IMR-90 (cell line): ENCODE measurements at regions not wholly inside any gene's neighbourhood (a gene's known extent, or its start where the extent isn't known, plus 50 kb on each side); places are given as distances from the start of the nearest gene placed in this dataset.

Experiments used
- ATAC-seq: fragments of 200-7000 bp; cut with Tn5 transposase; 2 replicates; pipeline ENCODE4 v1.9.1; 2020; ENCODE audit warnings: low read depth, mild to moderate bottlenecking, moderate library complexity
- BruUV-seq: library from RNA; stranded (reverse); fragments of 400-500 nt; replicated peaks from 2 replicates; lab custom pipeline; 2021; lab: Mats Ljungman, UMichigan
- CTCF ChIA-PET: fragments of 300-600 bp; formaldehyde crosslinking; extraction: SDS; loops from one replicate; lab custom pipeline; 2021; ENCODE audit warnings: antibody characterized with exemption; lab: Yijun Ruan, JAX
- POLR2A ChIA-PET: fragments of 300-600 bp; sonication (Branson Sonifier 250); formaldehyde crosslinking; loops from one replicate; lab custom pipeline; 2022; ENCODE audit warnings: antibody characterized with exemption; ENCODE audit not compliant: unreplicated experiment; lab: Charles Lee
- DNase-seq: peaks from one replicate; pipeline ENCODE4 v3.0.0; 2013
- H2AFZ ChIP-seq: replicated peaks from 2 replicates; pipeline ENCODE3; 2013; ENCODE audit warnings: low read length, mild to moderate bottlenecking; ENCODE audit not compliant: poor library complexity
- H2AK5ac ChIP-seq: 2 replicates; pipeline ENCODE4 v1.6.1; 2013; ENCODE audit warnings: low read depth, low read length, inconsistent platforms
- H2AK9ac ChIP-seq: replicated peaks from 2 replicates; pipeline ENCODE3; 2013; ENCODE audit warnings: mild to moderate bottlenecking, low read depth, low read length, moderate library complexity; ENCODE audit not compliant: poor library complexity
- H2BK120ac ChIP-seq: 2 replicates; pipeline ENCODE4 v1.6.1; 2013; ENCODE audit warnings: low read depth, low read length, inconsistent platforms
- H2BK15ac ChIP-seq: 3 replicates; pipeline ENCODE4 v1.6.1; 2013; ENCODE audit warnings: low read depth, low read length, inconsistent platforms
- H2BK20ac ChIP-seq: 2 replicates; pipeline ENCODE4 v1.6.1; 2013; ENCODE audit warnings: low read depth, mild to moderate bottlenecking, inconsistent platforms, low read length, moderate library complexity
- H2BK5ac ChIP-seq: 2 replicates; pipeline ENCODE4 v1.6.1; 2013; ENCODE audit warnings: mild to moderate bottlenecking, low read depth, low read length, inconsistent platforms; ENCODE audit not compliant: poor library complexity, severe bottlenecking
- H3K14ac ChIP-seq: replicated peaks from 2 replicates; pipeline ENCODE4 v1.6.1; 2013; ENCODE audit warnings: low read depth, low read length, inconsistent platforms
- H3K18ac ChIP-seq: 2 replicates; pipeline ENCODE4 v1.6.1; 2013; ENCODE audit warnings: low read depth, low read length, control low read depth
- H3K23ac ChIP-seq: 2 replicates; pipeline ENCODE4 v1.6.1; 2013; ENCODE audit warnings: low read depth, low read length, inconsistent platforms
- H3K27ac ChIP-seq: 2 replicates; pipeline ENCODE4 v1.5.1; 2013; ENCODE audit warnings: mild to moderate bottlenecking, control low read depth, low read length; ENCODE audit not compliant: insufficient read depth
- H3K27me3 ChIP-seq: 2 replicates; pipeline ENCODE4 v1.6.1; 2013; ENCODE audit warnings: low read length; ENCODE audit not compliant: control insufficient read depth, insufficient read depth
- H3K36me3 ChIP-seq: 2 replicates; pipeline ENCODE4 v1.6.1; 2013; ENCODE audit warnings: low read length, mixed read lengths; ENCODE audit not compliant: control insufficient read depth, insufficient read depth
- H3K4ac ChIP-seq: 2 replicates; pipeline ENCODE4 v1.6.1; 2013; ENCODE audit warnings: low read depth, low read length, inconsistent platforms
- H3K4me1 ChIP-seq: 2 replicates; pipeline ENCODE4 v1.6.1; 2013; ENCODE audit warnings: low read length, mixed read lengths; ENCODE audit not compliant: control insufficient read depth, insufficient read depth
- H3K4me2 ChIP-seq: 2 replicates; pipeline ENCODE4 v1.6.1; 2013; ENCODE audit warnings: low read depth, mild to moderate bottlenecking, control low read depth, low read length, moderate library complexity
- H3K4me3 ChIP-seq: 2 replicates; pipeline ENCODE4 v1.5.1; 2013; ENCODE audit warnings: low read depth, mild to moderate bottlenecking, control low read depth, low read length, moderate library complexity; ENCODE audit not compliant: insufficient read depth
- H3K56ac ChIP-seq: 2 replicates; pipeline ENCODE4 v1.6.1; 2013; ENCODE audit warnings: low read length, inconsistent platforms; ENCODE audit not compliant: insufficient read depth; ENCODE audit errors: extremely low read depth
- H3K79me1 ChIP-seq, 2 experiments: 2 replicates each; pipeline ENCODE4 v1.6.1; 2013; ENCODE audit warnings: low read length in 2 of 2, inconsistent platforms in 1 of 2, low read depth in 1 of 2
- H3K9ac ChIP-seq: 2 replicates; pipeline ENCODE4 v1.6.1; 2013; ENCODE audit warnings: low read depth, low read length, control low read depth
- H3K9me1 ChIP-seq: 2 replicates; pipeline ENCODE4 v1.6.1; 2013; ENCODE audit warnings: low read length, inconsistent platforms; ENCODE audit not compliant: insufficient read depth
- H3K9me3 ChIP-seq: 2 replicates; pipeline ENCODE4 v1.6.1; 2013; ENCODE audit warnings: low read length; ENCODE audit not compliant: control insufficient read depth, insufficient read depth
- H4K20me1 ChIP-seq: 2 replicates; pipeline ENCODE4 v1.6.1; 2013; ENCODE audit warnings: low read length, inconsistent platforms; ENCODE audit not compliant: insufficient read depth
- H4K5ac ChIP-seq: 2 replicates; pipeline ENCODE4 v1.6.1; 2013; ENCODE audit warnings: mild to moderate bottlenecking, low read depth, low read length, control low read depth
- H4K8ac ChIP-seq, 2 experiments: 2 replicates each; pipeline ENCODE4 v1.6.1; 2013; ENCODE audit warnings: low read depth in 2 of 2, low read length in 2 of 2, control low read depth in 1 of 2, inconsistent platforms in 1 of 2
- H4K91ac ChIP-seq: 2 replicates; pipeline ENCODE4 v1.6.1; 2013; ENCODE audit warnings: low read depth, low read length, inconsistent platforms; ENCODE audit not compliant: insufficient read depth
- CTCF ChIP-seq: conservative IDR thresholded peaks from 2 replicates; pipeline ENCODE4 v1.5.1; 2012; ENCODE audit warnings: mild to moderate bottlenecking, low read depth, low read length, improper control_type of control experiment
- ELK1 ChIP-seq: fragments of 150-350 bp; IDR thresholded peaks from 2 replicates; pipeline ENCODE4 v1.6.1; 2016; ENCODE audit warnings: low read depth, mild to moderate bottlenecking, low read length, moderate library complexity, borderline replicate concordance
- MAFK ChIP-seq: IDR thresholded peaks from 2 replicates; pipeline ENCODE4 v1.6.1; 2012; ENCODE audit warnings: low read depth, low read length, improper control_type of control experiment
- MXI1 ChIP-seq: IDR thresholded peaks from 2 replicates; pipeline ENCODE4 v1.6.1; 2012; ENCODE audit warnings: low read depth, mild to moderate bottlenecking, low read length, moderate library complexity, borderline replicate concordance
- POLR2A ChIP-seq: IDR thresholded peaks from 2 replicates; pipeline ENCODE4 v1.6.1; 2012; ENCODE audit warnings: mild to moderate bottlenecking, low read depth, low read length
- RAD21 ChIP-seq: IDR thresholded peaks from 2 replicates; pipeline ENCODE4 v1.6.1; 2012; ENCODE audit warnings: low read length, improper control_type of control experiment
- RCOR1 ChIP-seq: IDR thresholded peaks from 2 replicates; pipeline ENCODE4 v1.6.1; 2012; ENCODE audit warnings: mild to moderate bottlenecking, low read length, improper control_type of control experiment; ENCODE audit not compliant: insufficient replicate concordance
- RFX5 ChIP-seq: IDR thresholded peaks from 2 replicates; pipeline ENCODE4 v1.8.0; 2012; ENCODE audit warnings: low read depth, mild to moderate bottlenecking, low read length, moderate library complexity
- USF2 ChIP-seq: fragments of 150-350 bp; IDR thresholded peaks from 2 replicates; pipeline ENCODE4 v1.6.1; 2017; ENCODE audit warnings: mild to moderate bottlenecking, antibody characterized with exemption, low read length, low read depth
- WGBS, 2 experiments: methylation state at CpG; one replicate each; pipeline versions ENCODE4 v1.1.5 to v1.1.7; 2013; ENCODE audit warnings: missing lambda C conversion rate in 2 of 2; ENCODE audit not compliant: insufficient read length in 1 of 2; ENCODE audit errors: extremely low coverage in 2 of 2; 5-methylcytosine and 5-hydroxymethylcytosine counted together
- dilution Hi-C: fragments of 300-500 bp; cut with HindIII; formaldehyde crosslinking; loops from one replicate; pipeline ENCODE4 v1.14.3; 2018; ENCODE audit warnings: low sequenced_read_pairs; ENCODE audit not compliant: unreplicated experiment
- in situ Hi-C: fragments of 300-500 bp; cut with MboI; formaldehyde crosslinking; loops from 3 replicates; pipeline ENCODE4 v1.14.3; 2019; ENCODE audit warnings: low sequenced_read_pairs, inconsistent platforms, mixed read lengths
- intact Hi-C: fragments of 100-400 bp; cut with micrococcal nuclease; formaldehyde crosslinking; loops from 2 replicates; pipeline ENCODE4 v1.10.0; 2022

- in situ Hi-C loops, result no loop called here
These were observed 499.5 kb upstream of the BRINP1 start for GRCh38 chr9:119868694-119869093.

More at GRCh38 chr9:119868694-119869093, 499.5 kb upstream of the BRINP1 start:
- no peak overlapping the region for H3K18ac ChIP-seq
- no peak overlapping the region for H3K56ac ChIP-seq
- no peak overlapping the region for H2BK20ac ChIP-seq
- ATAC-seq (no peak), DNase-seq (no peak)
- no peak overlapping the region for H3K27ac ChIP-seq
- intact Hi-C loops, result no loop called here
- H3K4me2 ChIP-seq, result no peak overlapping the region
- H2BK120ac ChIP-seq, result no peak overlapping the region
- no peak overlapping the region for H3K4ac ChIP-seq
- H4K91ac ChIP-seq, result no peak overlapping the region
- no peak overlapping the region for H3K9ac ChIP-seq
- H4K5ac ChIP-seq, result no peak overlapping the region
- no peak overlapping the region for H3K4me3 ChIP-seq
- dilution Hi-C loops, result no loop called here
- H3K23ac ChIP-seq, result no peak overlapping the region
- ChIA-PET CTCF (no interaction called here), POLR2A (no interaction called here)
- no TSS peak for BruUV-seq
- H2BK15ac ChIP-seq, result no peak overlapping the region
- H2AFZ ChIP-seq, result no peak overlapping the region
- no peaks in the 10 kb centered on the region for H3K27me3 ChIP-seq
- H3K9me1 ChIP-seq, result no peaks in the 10 kb centered on the region
- no peak overlapping the region for H2AK9ac ChIP-seq
- no peaks in the 10 kb centered on the region for H3K36me3 ChIP-seq
- H2BK5ac ChIP-seq, result no peak overlapping the region
- no peaks in the 10 kb centered on the region for H3K4me1 ChIP-seq
- H4K20me1 ChIP-seq, result no peaks in the 10 kb centered on the region
- H3K9me3 ChIP-seq, result no peaks in the 10 kb centered on the region
- WGBS, 2 experiments, result 83% methylated on average over 1 of the region's 5 CpGs; no CpG with 5 or more reads in 1 of the 2 experiments
- TF ChIP-seq RFX5 (no peak), MXI1 (no peak), USF2 (no peak), RAD21 (no peak), ELK1 (no peak), MAFK (no peak), POLR2A (no peak), CTCF (no peak), RCOR1 (no peak)
- H3K14ac ChIP-seq, result no peak overlapping the region
- no peaks in the 10 kb centered on the region for H3K79me1 ChIP-seq
- no peak overlapping the region for H4K8ac ChIP-seq
- no peak overlapping the region for H2AK5ac ChIP-seq
